GM12875 (cell line): ENCODE measurements at regions not wholly inside any gene's neighbourhood (a gene's known extent, or its start where the extent isn't known, plus 50 kb on each side); places are given as distances from the start of the nearest gene placed in this dataset.

Source experiments
- H3K4me3 ChIP-seq: one replicate; pipeline ENCODE4 v1.5.1; 2011; ENCODE audit warnings: low read depth, low read length, control low read depth
- TF ChIP-seq, protein P1 (sequence below): IDR thresholded peaks from 2 replicates; pipeline ENCODE4 v1.5.1; 2011; ENCODE audit warnings: low read depth, mild to moderate bottlenecking, control low read depth, inconsistent platforms, low read length, moderate library complexity, borderline replicate concordance; ENCODE audit not compliant: insufficient read depth

- TF ChIP-seq, protein P1, sequence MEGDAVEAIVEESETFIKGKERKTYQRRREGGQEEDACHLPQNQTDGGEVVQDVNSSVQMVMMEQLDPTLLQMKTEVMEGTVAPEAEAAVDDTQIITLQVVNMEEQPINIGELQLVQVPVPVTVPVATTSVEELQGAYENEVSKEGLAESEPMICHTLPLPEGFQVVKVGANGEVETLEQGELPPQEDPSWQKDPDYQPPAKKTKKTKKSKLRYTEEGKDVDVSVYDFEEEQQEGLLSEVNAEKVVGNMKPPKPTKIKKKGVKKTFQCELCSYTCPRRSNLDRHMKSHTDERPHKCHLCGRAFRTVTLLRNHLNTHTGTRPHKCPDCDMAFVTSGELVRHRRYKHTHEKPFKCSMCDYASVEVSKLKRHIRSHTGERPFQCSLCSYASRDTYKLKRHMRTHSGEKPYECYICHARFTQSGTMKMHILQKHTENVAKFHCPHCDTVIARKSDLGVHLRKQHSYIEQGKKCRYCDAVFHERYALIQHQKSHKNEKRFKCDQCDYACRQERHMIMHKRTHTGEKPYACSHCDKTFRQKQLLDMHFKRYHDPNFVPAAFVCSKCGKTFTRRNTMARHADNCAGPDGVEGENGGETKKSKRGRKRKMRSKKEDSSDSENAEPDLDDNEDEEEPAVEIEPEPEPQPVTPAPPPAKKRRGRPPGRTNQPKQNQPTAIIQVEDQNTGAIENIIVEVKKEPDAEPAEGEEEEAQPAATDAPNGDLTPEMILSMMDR, result no peak
- H3K4me3 ChIP-seq, result no peak overlapping the region
Observed at GRCh38 chr10:78505657-78506056, 472.0 kb downstream of the RPS24 start.

- TF ChIP-seq, protein P1, result no peak
- no peak overlapping the region for H3K4me3 ChIP-seq
Observed at GRCh38 chr10:78506614-78507013, 473.0 kb downstream of the RPS24 start.

DNA sequence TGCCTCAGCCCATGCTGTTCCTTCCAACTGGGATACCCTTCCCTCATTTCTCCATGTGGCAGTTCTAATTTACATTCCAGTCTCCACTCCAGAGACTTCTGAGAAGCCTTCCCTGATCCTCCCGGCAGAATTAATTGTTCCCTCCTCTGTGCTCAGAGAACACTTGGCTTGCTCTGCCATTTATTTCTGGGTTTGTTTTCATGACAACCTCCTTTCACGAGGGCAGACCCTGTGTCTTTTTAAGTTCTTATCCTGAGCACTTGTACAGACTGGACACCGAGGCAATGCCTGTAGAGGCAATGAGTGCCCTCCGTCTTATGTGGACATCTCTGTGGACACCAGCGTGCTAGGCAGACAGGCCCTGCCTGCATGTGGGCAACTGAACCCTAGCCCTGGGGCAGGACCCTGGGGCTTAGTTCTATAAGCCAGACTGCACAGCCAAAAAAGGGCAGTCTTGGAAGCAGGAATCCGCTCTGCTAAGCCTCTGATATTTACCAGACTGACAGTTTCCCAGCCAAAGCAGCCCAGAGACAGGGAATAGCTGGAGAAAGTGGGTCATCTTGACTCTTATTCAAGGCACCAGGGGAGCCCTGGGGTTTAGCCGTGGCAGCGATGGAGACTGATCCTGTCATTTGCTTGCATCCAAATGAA lies 474.0 kb downstream of the RPS24 start:
- no peak overlapping the region for H3K4me3 ChIP-seq
- TF ChIP-seq, protein P1, result no peak

DNA sequence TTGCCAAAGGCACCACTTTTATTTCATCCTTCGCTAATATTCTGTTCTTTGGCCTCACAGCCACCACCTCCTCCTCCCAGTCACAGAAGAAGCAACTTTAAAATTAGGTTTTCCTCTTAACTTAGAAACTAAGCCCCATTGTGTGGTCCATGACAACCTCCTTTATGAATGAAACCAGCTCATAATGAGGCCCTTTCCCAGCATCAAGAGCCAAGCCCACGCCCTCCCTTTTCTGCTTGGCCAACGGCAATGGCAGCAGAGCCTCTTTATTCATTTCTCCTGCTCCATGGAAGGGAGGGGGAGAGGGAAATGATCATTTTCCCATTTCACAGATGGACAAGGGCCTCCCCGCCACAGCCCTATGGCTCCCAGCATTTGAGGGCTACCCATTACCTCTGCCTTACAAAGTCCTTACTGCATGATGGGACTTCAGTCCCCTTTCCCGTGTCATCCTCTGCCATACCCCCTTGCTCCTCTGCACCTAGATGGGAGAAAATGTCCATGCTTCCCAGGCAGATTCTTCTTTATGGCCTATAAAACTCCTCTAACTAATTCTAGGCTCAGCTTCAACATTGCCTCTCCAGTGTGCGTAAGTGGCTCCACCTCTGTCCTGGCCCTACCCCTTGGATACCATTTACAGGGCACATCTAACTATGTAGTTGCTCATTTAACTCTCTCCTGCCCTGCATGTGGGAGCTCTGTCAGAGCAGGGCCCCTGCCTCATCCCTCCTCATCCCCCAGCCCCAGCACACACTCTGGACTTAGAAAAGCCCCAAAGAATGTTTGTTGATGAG lies 475.5 kb downstream of the RPS24 start:
- TF ChIP-seq, protein P1, result no peak

GRCh38 chr10:78510566-78511323 lies 477.1 kb downstream of the RPS24 start:
- TF ChIP-seq, protein P1, result no peak
- H3K4me3 ChIP-seq, result no peak overlapping the region

More for the DNA sequence above, 475.5 kb downstream of the RPS24 start:
- H3K4me3 ChIP-seq, result no peak overlapping the region

- TF ChIP-seq, protein P1, result no peak
- H3K4me3 ChIP-seq, result no peak overlapping the region
Observed at GRCh38 chr10:78511324-78512204, 477.9 kb downstream of the RPS24 start.
